NT2/D1 (cell line): ENCODE measurements at regions not wholly inside any gene's neighbourhood (a gene's known extent, or its start where the extent isn't known, plus 50 kb on each side); places are given as distances from the start of the nearest gene placed in this dataset.

Experiments used
- SUZ12 ChIP-seq: IDR thresholded peaks from 2 replicates; pipeline ENCODE4 v1.6.1; 2011; ENCODE audit not compliant: insufficient read length, insufficient read depth; ENCODE audit errors: extremely low read depth
- ZNF274 ChIP-seq: IDR thresholded peaks from 2 replicates; pipeline ENCODE4 v1.6.1; 2011; ENCODE audit warnings: mild to moderate bottlenecking, low read depth, low read length

DNA sequence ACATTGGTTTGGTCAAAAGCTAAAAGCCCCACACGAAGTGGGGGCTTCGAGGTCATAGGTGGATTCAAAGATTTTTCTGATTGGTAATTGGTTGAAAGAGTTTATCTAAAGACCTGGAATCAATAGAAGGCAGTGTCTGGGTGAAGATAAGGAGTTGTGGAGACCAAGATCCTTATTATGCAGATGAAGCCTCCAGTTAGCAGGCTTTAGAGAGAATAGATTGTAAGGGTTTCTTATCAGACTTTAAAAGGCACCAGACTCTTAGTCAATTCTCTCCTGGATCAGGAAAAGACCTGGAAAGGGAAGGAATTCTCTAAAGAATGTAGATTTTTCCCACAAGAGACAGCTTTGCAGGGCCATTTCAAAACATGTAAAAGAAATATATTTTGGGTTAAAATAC lies 260.2 kb downstream of the PHF14 start:
- no peak for TF ChIP-seq SUZ12
- TF ChIP-seq ZNF274 = no peak
